HG03135 (cell line): ENCODE measurements at regions not wholly inside any gene's neighbourhood (a gene's known extent, or its start where the extent isn't known, plus 50 kb on each side); places are given as distances from the start of the nearest gene placed in this dataset.

ENCODE experiments used
- ATAC-seq: cut with Tn5 transposase; IDR thresholded peaks from one replicate; pipeline ENCODE4 v1.9.1; 2021; ENCODE audit warnings: mild to moderate bottlenecking, moderate library complexity; ENCODE audit not compliant: unreplicated experiment

- ATAC-seq: no peak
Measured at GRCh38 chr20:41952166-41952565, 334.0 kb upstream of the CHD6 start.

DNA sequence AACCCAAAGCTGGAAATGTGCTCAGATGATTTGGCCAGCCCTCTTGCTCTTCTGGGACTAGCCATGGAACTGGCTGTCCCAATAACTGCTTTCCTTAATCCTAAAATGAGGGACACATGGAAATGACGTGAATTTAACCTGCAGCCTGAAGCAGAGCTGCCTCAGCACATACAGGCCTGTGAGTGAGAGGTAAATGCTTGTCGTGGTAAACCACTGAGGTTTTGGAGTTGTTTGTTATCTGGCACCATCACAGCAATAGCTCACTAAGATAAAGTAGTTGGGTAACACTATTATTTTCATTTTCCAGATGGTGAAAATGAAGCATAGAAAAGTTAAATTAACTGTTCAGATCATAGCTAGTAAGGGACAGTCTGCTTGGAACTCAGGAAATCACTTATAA is 333.4 kb upstream of the CHD6 start:
- no peak for ATAC-seq

DNA sequence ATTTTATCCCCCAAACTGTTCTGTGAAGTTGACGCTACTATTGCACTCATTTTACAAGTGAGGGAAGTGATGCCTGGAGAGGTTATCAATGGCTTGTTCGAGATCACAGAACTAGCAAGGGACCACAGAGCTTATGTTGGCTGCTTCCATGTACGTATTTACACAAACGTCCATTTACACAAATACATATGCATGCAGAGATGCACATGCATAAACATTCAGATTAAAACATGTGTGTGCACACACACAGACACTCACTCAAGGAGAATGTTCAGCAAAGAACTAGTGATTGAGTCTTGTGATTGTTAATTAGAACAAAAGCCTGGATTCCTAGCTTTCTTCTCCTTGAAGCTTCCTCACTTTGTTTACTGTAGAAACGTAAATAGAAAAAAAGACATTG is 321.5 kb upstream of the CHD6 start:
- ATAC-seq: no peak

GRCh38 chr20:41938353-41938752 is 320.2 kb upstream of the CHD6 start:
- ATAC-seq: no peak

DNA sequence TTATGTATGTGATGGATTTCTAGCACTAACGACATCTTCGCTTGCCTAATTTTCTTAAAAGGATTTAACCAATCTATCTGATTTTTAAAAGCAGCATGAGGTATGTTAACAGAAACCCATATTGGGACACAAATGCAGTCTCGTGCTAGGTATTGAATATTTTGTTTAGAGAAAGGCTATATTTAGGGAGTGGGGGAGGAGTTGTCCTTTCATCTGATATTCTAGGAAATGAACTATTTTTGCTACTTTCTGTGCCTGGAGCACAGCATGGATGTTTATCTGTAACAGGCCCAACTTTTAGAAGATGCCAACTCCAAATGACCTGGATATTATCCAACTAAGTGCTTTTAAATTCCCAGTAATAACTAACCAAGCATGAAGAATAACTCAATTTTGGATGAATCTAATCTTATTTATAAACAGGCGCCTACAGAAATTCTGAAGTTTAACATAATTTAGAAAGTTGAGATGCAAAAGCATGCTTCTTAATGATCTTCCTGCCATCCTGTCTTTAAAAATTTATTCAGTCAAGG is 317.1 kb upstream of the CHD6 start:
- ATAC-seq: no peak

DNA sequence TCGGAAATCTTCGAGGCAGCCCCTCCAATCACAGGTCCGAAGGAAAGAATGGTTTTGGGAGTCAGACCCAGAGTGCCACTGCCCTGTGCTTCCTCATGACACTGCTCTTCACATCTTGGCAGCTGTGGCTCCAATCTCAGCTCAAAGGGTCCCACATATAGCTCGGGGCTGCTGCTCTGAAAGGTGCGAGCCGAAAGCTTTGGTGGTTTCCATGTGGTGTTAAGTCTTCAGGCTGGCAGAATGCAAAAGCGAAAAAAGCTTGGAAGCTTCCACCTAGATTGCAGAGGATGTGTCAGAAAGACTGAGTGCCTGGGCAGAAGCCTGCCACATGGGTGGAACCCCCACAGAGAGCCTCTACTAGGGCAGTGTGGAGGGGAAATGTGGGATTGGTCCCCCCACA is 314.3 kb upstream of the CHD6 start:
- no peak for ATAC-seq

DNA sequence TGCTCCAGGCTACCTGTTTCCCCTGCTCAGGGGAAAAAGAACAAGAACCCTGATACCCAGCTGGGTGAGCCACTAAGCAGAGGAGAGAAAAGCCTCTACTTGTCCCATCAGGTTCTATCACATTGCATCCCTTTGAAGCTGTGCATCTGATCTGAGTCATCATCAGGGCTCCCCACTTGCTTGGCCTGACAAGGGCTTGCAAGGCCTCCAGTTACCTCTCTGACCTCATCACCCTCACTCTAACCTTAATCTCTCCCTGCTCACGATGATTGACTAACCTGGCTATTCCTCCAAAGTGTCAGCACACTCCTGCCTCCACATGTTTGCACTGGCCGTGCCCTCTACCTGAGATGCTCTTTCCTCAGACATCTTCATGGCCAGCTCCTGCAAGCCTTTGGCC is 309.5 kb upstream of the CHD6 start:
- no peak for ATAC-seq

DNA sequence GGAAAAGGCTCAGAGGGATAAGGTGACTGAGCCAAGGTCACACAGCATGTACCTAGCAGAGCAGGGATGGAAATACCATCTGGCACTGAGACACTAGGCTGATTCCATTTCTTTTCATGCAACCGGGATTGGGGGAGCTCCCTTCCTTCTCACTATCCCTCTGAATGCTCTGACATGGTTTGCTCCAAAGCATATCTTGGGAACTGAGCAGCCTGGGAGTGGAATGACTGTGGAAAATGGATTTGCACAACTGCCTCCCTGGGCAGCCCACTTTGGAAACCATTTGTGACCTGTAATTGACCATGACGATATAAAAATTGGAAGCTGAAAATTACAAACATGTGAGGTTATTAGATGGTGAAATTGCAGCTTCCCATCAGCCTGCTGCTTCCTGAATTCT is 309.0 kb upstream of the CHD6 start:
- no peak for ATAC-seq

GRCh38 chr20:41925476-41925875 is 307.3 kb upstream of the CHD6 start:
- ATAC-seq: no peak

DNA sequence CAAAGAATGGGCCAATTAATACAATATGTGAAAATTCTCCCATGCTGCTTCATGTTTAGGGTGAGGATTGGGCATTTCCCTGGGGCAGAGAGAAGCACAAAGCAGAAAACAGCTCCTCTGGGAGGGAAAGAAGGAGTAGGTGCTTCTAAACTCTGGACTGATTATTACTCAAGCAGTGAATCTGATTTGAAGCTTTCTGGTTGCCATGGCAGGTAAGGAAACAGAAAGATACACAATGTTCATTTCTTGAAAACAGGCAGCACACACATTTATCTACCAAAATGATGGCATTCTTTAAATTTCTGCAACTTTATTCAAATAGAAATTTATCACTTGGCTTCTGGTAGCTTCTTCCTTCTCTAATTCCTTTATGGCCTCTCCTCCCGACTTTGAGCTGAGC is 305.4 kb upstream of the CHD6 start:
- ATAC-seq: no peak

- ATAC-seq: no peak
Measured at GRCh38 chr20:41913146-41913545, 295.0 kb upstream of the CHD6 start.

DNA sequence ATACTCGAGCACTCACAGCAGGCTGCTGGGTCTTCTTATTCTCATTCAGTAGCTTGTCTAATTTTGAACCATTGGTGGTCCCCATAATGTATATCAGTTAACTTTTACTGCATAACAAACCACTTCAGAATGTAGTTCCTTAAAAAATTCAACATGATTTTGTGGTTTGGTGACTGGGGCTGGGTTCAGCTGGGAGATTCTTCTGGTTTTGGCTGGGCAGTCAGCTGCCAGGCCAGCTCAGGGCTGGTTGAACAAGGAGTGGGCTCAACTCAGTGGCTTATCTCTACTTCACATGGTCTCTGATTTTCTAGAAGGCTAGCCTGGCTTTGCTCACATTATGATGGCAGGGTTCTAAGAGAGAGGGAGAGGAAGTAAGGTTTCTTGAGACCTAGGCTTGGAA is 292.4 kb upstream of the CHD6 start:
- ATAC-seq: no peak

- ATAC-seq: no peak
Measured at GRCh38 chr20:41905199-41905598, 287.0 kb upstream of the CHD6 start.

DNA sequence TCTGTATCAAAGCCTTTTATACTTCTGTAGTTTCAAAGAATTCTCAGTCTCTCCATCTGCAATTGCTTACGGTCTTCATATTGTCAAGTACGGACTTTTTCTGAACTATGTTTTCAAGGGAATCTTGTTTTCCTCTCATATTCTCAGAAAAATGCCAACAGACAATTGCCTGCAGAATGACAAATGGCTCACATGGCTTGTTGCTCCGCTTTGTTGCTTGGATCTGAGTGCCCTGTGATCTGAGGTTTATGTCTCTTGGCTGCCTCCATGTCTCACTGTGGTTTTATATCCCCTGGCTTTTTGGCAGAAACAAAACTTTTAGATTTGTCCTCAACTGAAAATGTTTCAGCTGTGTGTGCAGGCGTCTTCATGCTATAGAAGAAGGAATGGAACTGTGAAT is 285.4 kb upstream of the CHD6 start:
- no peak for ATAC-seq

GRCh38 chr20:41902346-41902745 is 284.2 kb upstream of the CHD6 start:
- ATAC-seq: no peak

- no peak for ATAC-seq
Measured at GRCh38 chr20:41900201-41900691, 282.1 kb upstream of the CHD6 start.

DNA sequence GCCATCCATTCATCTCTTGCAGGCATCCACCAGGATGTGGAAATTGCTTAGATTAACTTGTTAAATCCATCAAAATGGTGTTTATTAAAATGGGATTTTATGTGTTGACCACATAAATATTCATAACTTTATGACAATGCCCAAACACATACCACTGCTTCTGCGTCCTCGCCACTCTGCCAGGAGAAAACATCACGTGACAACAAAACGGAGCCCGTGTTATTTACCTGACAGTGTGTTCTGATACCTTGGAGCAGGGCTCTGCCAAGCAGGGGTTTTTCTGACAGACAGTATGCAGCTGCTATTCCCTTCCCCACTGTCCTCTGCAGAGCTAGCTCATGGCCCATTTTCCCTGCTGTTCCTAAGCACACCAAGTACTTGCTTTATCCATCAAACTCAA is 279.5 kb upstream of the CHD6 start:
- no peak for ATAC-seq

DNA sequence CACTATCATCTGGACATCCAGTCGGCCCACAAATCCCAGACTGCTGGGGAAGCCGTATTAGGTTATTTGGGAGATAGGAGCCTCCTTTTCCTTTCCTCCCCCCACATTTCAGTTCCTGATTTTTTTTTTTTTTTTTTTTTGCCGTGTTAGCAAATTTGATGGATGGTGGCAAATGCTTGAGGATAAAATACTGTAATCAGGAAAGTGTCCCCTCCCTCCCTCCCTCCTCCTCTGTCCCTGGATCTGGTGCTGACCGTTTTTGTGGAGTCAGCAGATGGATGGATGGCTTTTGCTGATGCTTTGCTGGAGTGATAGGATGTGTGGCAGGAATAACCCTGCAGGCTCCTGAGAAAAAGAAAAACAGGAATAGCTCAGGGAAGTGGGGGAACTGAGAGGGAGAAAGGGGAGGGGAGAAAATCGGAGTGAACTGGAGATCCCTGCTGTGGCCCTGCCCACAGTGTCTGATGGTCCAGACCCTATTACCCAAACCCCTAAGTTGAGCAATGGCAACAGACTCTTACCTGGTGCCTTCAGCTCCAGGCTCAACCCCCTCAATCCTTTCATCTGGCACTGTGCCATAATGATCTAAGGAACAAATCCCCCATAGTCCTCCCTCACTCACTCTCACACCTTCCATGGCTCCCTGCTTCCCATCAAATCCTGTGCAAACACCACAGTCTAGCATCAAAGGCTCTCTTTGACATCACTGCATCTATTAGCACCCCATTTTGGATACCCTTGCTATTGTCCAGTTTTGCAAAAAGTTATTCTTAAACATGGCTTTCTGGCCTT is 277.3 kb upstream of the CHD6 start:
- no peak for ATAC-seq

DNA sequence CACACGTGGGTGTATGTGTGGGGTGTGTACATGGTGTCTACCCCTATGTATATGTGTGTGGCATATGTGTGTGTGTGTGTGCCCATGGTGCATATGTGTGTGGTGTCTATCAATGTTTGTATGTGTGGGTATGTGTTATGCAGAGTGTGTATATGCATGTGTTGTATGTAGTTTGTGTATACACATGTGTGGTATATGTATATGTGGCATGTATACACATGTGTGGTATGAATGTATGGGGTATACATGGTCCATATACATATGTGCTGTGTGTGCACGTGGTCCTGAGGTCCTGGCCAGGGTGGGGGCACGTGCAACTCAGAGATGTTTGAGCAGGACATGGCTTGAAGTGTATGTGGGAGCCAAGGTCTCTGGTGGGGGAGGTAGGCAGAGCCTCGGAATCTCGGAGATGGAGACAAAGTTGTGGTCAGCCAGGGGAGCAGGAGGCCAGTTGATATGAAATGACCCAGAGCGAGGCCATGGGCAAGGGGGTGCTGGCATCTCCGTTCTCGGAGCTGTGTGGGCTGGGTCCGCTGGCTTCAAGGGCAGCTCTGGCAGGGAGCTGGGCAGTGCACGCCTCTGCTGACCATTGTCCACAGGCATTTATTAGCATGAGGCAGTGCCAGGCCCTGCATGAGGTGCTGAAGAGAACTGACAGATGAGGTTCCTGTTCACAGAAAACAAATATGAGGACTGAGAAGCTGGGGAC is 276.2 kb upstream of the CHD6 start:
- no peak for ATAC-seq

- no peak for ATAC-seq
Measured at GRCh38 chr20:41892031-41892430, 273.9 kb upstream of the CHD6 start.

GRCh38 chr20:41889844-41890224 is 271.7 kb upstream of the CHD6 start:
- ATAC-seq: no peak

GRCh38 chr20:41889126-41889843 is 271.1 kb upstream of the CHD6 start:
- ATAC-seq: no peak
